Effector CD8-positive, alpha-beta T cell (primary cell): ENCODE measurements at regions not wholly inside any gene's neighbourhood (a gene's known extent, or its start where the extent isn't known, plus 50 kb on each side); places are given as distances from the start of the nearest gene placed in this dataset.

Experiments
- DNase-seq: peaks from one replicate; lab custom pipeline; 2025; lab: John Stamatoyannopoulos, UW

DNA sequence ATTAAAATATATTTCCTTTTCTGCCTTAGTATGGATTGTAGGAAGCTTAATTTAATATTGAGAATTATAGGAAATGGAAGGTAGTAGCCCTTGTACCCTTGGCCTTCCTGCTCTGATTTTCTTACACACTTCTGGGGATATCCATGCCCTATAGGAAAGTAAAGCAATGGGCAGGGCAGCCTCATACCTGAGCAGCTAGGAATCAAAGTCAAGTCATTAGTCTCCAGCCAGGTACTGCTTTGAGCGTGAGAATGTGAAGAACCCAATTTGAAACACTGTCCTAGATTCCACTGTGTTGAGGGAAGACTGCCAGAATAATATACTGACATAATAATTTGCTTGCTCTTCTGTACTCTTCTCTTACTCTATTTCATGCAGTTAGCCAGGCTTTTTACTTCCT lies 51.0 kb upstream of the L3MBTL3 start:
- no peak for DNase-seq

DNA sequence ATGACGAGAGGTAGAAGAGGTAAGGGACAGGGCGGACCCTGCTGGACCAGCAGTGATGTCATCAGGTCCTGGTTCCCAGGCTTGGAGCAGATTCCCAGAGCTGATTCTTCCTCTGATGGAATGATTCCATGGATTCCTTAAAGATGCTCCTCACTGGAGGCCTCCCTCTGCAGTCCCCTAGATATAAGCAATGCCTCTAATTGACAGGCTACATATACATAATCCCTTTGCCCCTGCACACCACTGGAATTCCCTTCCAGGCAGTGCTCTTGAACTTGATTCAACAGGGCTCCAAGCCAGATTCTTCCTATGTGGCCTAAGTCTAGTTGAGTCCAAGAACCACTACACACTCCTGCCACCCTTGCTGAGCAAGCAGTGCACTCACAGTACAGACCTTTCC lies 52.3 kb upstream of the L3MBTL3 start:
- DNase-seq = no peak

DNA sequence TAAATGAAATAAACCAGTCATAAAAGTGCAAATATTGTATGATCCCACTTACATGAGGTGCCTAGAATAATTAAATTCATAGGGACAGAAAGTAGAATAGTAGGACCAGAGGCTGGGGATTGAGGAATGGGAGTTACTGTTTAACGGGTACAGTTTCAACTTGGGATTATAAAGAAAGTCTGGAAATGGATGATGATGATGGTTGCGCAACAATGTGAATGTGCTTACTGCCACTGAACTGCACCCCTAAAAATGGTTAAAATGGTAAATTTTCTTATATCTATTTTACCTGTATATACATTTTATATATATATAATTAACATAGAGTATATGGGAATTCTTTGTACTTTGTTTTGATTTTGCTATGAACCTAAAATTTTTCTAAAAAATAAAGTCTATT lies 53.3 kb upstream of the L3MBTL3 start:
- no peak for DNase-seq

DNA sequence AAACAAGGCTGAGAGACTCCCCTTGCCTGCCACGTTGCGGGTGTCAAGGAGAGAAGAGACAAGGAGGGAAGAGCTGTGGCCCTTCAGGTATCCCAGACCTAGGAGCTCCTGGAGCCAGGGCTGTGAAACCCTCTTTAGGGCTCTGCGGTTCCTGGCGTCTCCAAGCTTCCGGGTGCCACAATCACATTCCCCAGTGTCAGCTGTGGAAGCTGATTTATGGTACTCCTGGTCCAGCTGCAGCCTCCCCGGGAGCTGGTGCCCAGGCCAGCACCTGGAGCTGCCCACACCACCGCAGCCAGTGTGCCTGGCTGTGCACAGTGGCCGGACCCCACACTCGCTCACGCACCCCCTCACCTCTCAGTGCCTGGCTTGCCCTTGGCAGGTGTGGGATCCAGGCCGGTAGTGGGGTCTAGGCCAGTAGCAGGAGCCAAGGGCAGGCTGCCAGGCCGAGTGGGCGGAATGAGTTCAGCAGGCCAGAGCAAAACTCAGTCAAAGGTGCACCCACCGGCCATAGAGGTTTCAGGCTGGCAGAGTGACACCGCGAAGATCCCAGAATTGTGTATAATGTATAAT lies 58.9 kb upstream of the L3MBTL3 start:
- no peak for DNase-seq

DNA sequence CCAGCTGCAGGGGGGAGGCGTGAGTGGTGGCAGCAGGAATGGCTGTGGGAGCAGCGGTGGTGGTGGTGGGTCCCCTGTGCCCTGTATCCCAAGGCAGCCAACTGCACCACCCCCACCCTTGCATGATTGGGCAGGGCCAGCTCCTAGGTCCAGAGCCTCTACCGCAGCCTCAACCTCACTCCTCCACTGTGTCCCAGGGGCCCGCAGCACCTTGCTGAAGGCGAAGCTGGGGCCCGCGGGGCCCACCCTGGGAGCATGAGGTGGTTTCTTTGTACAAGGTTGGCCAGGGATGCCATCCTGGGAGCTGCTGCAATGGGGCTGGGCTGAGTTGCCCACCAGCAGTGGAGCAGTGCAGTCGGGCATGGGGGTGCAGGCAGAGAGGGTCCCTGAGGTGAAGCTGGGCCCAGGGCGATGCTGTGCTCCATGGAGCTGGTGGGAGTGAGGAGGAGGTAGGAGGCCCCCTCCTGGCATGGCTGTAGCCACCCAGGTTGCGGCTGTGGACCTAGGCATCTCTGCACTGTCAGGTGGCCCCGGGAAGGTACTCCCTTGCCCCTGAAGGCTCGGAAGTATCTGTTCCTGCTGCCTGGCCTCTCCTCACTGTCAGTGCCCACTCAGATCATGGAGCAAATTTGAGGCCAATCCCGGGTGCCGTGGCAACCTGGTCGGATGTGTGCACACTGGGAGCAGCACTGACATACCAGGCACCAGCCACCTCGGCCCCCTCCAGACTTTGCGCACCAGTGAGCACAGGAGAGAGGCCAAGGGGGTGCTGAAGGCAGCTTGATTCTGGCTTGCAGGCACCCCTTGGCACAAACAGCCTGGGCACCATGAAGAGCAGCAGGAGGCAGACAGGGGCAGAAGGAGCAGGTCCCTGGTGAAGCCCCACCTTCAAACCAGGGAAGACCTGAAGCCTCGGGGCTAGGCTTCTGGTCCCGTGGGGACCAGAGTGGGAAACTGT lies 60.2 kb upstream of the L3MBTL3 start:
- no peak for DNase-seq

DNA sequence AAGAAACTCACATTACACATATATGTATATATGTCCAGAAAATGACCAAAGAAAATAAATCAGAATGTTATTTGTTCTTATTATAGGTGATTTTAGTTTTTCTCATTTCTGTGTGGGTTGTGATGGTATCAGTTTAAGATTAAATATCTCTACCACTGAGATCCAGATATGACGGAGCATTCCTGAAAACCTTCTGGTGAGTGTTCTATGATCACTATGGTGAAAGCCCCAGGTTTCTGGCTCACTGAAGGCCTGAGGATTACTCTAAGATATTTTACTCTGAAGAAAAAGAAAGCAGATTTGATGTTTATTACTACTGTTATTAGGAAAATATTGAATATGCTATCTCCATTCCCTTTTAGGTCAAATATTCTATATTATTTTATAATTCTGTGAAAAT lies 62.8 kb upstream of the L3MBTL3 start:
- DNase-seq = no peak

DNA sequence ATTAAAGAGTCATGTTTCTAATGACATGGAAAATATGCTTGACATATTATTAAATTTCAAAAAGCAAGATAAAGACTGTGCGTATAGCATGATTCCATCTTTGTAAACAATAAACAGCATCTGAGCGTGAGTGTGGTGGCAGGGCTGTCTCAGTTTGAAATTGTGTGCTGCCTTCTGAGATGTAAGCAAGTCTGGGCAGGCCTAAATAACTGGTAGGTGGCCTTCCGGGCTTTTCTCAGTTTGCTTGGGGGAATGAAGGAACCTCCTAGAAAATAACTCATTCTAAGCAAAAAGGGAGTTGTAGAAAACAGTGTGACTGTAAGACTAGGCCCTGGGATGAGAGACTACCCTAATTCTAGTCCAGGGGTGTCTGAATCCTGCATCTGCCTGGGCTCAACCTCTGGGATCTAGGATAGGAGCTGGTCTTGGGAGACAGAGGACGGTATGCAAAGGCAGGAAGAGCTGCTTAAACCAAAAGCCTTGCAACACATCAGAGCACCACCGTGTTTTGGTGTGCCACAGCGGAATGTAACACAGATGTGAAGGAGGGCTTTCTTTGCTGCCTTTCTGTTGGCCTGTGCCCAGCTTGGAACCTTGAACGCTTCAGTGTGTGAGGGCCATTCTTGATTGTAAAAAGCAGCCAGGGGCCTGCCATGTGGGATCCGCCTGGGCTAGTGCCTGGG lies 63.5 kb upstream of the L3MBTL3 start:
- no peak for DNase-seq

DNA sequence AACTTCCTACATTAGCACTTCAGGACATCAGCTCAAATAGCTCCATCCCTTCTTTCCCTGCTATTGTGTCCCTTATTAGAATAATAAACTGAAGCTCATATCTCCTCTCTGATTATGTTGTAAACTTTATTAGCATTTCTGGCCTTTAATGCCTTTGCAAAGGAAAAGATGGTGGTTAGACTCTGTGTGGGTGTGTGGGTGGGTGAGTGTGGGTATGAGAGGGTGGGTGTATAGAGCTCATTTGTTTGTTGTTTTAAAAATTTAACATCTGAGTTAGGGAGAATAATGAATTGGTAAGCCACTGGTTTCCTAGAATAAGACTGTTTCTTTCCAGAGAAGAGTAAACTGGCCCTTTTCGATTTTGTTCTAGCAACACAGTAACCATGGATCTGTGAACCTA lies 70.6 kb upstream of the L3MBTL3 start:
- no peak for DNase-seq

DNA sequence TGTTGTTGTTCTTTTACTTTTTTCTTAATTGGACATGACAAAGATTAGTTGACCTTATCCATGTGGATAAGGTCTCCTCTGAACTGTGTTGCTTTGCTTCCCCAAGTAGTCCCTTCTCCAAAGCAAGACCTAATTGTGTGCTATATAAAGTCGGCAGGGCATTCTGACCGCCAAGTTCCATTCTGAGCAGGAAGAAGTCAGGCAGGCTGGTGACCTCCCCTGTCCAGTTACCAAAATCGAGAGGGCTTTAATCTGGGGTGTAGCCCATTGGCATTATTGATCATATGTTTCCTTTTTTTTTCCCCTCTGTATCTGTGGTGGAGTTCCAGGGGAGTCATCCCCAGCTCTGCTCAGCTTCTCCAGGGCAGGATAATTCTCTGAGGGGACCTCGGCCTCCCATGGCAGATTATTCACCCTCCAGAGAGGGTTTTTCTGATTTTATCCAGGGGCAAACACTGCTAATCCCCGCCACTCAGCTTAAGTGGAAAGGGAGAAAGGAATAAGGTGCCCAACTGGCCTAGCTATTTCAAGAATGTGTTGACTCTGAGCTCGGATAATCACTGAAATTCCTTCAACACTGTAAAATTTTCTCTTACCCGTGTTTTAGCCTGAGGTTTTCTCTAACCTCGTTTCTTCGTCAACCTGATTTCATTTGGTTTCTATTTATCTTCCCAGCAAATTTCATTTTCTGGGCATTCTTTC lies 71.8 kb upstream of the L3MBTL3 start:
- DNase-seq = no peak

DNA sequence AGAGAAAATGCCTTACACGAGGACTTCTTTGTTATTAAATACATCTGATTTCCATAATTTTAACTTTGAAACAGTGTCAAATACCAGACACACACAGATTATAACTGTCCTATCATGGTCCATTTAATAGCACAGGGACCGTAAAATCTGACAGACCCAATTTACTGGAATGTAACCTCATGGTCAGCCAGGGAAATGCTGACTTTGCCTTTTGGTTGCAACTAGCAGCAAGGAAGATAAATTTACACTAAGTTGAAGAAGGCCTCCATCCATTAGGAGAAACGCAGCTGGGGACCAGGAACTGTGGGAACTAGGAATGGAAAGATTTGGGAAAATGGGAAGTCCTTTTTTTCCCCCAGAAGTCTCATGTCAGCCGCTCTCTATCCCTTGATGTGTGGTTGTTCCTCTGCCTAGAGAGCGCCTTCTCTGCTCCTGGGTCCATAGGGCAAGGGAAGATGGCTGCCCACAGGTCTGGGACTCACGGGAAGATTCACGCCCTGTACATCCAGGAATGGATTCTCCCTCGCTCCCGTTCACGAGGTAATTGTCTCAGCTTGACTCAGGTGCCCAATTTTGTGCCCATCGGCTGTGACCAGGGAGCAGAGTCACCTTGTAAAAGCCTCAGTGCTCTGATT lies 74.6 kb upstream of the L3MBTL3 start:
- DNase-seq = no peak

DNA sequence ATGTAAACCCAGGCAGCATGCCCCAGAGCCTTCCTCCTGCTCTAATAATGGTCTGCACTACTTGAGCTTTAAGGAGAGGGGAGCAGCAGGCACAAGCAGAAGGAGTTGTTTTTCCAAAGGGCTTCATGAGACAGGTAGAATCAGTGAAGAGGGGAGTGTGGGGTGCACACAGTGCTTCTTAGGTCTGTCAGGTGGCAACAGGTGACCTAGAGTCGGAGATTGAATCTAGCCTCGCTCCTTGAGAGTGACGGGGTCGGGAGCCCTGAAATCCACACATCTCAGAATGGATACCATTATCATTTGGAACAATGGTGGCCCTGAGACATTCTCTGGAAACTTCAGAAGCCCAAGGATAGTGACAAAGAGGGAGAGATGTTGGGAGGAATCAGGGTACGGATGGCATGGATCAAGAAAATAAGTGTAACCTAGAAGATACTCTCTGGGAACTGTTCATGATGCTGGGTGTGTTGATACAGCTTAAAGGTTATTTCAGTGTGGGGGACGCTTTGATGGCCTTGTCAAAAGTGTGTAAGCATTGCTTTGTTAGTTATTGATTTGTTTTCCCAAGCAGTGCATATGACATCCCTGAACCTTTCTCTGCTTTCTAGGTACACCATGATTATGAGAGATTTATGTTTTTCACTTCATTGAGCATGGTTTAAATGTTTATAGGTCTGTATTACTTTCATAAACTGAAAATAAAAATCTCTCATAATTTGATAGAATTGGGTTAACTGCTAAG lies 77.8 kb upstream of the L3MBTL3 start:
- DNase-seq = no peak

DNA sequence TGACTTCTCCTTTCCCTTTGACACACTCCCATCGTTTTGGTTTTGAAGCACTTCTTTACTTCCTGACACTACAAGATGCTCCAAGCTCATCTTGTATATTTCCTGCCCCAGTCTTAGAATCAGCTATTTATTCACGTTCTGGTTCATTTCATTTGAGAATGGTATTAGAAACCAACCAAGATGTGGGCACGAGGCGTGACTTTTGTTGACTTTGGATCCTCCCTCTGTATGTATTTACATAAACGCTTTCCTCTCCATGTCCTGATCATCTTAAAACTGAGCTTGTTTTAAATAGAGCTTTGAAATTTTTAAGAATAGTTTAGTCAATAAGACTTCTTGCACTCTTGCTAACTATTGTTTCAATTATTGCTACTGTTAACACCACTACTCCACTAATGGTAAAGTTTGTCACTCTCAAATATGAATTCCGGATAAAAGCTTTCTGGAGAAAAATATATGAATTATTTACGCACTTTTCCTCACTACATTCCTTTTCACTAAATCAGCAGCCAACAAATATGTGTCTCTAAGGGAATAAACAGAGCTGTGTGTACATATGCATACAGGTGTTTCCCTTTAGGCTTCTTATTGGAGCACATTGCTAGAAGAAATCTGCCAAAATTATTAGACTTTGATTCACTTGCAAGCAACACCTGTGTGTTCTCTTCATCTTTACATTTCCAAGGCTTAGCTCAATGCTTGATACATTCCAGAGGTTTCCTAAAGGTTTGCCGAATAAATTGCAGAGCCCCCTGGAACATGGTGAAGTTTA lies 77.3 kb upstream of the TMEM244 start:
- DNase-seq = no peak

DNA sequence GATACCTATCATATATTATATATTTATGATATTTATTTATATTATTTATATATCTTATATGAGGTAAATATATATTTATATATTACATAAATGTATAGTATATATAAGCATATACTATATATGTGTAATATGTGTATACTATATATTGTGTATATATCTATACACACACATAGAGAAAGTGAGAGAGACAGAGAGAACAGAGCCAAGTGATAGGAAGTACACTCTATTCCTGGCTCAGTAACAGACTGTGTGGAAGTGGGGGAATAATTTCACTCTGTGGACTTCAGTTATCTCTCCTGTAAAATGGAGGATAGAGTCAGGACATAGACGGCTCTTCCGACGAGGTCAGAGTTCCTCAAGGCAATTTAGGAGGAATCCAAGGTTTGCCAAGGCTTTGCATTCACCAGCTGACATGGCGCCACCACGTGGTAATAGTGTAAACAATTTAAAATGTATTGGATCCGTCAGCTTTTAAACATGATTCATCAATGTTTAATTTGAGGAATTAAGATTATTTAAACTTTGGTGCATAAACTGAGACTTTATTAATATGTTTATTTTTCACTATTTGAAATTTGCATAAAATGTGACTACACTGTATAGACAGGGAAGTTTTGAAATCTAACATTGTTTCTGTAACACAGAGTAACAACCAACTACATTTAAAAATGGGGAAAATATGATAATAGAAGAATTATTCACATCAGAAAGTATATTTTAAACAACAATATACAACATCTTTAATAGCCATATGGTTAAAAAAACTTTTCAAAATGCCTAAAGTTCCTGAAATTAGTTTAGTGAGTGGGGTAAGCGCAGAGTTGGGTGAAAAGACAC lies 75.4 kb upstream of the TMEM244 start:
- DNase-seq = peak; percentile 24

DNA sequence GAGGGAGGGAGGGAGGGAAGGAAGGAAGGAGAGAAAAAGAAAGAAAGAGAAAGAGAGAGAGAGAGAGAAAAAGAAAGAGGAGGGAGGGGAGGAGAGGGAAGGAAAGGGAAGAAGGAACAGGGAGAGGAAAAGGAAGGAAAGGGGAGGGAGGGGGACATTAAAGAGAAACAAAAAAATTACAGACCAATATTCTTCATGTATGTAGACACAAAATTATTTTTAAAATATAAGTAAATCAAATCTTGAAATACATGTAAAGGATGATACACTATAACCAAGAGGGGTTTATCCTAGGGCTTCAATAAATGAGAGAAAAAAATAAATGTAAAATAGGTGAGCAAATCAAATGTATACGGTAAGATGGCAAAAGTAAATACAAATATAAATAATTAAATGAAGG lies 71.2 kb upstream of the TMEM244 start:
- no peak for DNase-seq

DNA sequence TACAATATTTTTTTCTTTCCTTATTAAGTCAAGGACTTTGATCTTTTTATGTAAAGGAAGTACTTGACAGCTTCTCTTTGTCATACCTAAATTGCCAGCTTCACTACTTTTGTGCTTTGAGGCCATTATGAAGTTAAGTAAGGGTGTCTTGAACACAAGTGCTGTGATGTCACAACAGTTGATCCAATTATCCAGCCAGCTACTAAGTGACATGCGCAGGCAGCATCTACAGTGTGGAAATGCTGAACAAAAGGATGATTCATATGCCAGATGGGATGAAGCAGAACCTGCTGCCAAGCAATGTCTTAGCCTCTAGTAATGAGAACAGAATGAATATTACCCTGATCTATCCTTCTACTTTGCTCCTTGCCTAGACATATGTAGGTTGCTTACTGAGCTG lies 68.3 kb upstream of the TMEM244 start:
- DNase-seq = no peak

DNA sequence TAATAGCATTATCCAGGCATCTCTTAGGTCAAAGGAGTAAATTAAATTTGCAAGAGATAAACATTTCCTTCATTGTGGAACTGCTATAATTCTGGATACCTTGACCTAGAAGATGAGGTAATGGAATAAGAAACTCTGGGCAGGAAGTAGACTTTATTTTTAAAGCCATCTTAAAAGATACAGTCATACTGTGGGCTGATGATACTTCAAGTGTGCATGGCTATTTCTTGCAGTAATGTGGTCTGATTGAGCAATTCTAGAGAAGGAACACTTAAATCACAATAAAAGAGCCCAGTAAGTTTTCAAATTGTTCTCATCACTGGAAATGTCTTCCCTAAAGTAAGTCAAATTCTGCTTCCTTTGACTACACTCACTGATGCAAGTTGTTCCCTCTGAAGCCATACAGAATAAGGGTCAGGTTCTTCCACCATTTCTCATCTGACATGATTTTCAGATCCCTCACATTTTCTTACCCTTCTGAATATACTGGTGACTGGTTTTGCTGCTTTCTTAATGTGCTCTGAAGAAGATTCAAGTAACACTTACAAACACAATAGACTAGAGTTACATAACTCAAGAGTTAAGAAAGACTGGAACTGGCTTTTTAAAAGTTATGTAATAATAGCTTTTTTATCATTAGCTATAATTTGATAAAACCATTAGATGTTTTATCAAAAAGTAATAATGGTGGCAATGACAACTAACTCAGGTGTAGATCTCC lies 62.6 kb upstream of the TMEM244 start:
- DNase-seq = no peak

DNA sequence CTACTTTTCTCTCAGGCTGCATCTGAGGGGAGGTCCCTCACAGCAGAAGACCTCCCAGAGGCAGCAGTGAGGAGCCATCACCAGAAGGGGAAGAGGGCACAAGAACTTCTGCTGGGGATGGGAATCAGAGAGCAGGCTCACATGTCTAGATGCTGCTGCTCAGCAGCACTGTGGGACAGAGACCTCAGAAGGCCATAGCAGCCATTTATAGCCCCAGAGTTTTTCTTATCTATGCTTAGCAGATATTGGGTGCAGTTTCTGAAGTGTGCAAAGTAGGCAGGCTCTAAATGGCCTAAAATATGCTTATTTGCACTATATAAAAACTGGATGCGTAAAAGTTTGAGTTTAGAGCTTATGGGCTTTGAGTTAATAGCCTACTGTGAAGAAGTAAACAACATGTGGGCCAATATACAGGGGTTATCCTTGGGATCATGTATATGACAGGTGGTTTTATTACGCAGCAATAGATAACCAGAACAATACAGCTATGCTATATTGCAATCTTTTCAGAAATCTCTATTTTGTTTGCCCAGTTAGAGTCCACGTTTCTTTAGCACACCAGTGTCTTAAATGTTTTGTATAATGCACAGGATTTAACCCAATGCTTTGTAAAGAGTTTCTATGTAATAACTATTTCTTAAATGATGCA lies 60.2 kb upstream of the TMEM244 start:
- DNase-seq = no peak

DNA sequence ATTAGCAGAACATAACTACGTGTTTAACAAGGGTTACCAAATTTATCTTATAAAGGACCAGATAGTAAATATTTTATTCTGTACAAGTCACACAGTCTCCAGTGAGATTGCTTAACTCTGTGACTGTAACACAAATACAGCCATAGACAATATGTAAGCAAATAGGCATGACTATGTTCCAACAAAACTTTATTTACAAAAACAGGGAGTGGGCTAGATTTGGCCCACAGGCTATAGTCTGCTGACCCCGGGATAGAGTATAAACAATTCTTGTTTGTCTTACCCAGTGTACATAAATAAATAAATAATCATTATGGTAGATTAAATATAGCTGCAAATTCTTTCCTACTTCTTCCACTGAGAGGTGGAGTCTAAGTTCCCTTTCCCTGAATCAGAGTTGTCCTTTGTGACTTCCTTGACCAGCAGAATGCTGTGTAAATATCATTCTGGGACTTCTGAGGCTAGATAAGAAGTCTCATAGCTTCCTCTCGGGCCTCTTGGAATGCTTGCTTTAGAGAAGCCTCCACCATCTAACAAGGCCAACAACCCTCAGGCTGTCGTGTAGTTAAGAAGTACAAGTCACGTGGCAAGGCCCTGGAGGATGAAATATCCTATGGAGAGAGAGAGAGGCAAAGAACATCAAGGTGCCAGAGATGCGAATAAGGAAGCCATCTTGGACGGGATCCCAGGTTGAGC lies 59.1 kb upstream of the TMEM244 start:
- no peak for DNase-seq
